Ovary (tissue), 3 donors: ENCODE measurements at regions not wholly inside any gene's neighbourhood (a gene's known extent, or its start where the extent isn't known, plus 50 kb on each side); places are given as distances from the start of the nearest gene placed in this dataset.

Experiments used
- CTCF ChIP-seq, 3 donors: fragments of 450-650 bp in 2 of 3; fragments of 200-600 bp in 1 of 3; IDR thresholded peaks; one replicate each; pipeline versions ENCODE4 v1.5.1 to v1.8.0; 2016 to 2022; ENCODE audit warnings: antibody characterized with exemption in 3 of 3, mild to moderate bottlenecking in 1 of 3
- EP300 ChIP-seq: sonication (generic); formaldehyde crosslinking; IDR thresholded peaks from one replicate; pipeline ENCODE4 v1.6.1; 2017; ENCODE audit warnings: antibody characterized with exemption
- donor health status: DM: no; HTN: no; CAD: no.

- TF ChIP-seq CTCF (IDR thresholded peaks at IDR 0.05) (no peak), EP300 (no peak)
These were observed 92.0 kb upstream of the PCSK5 start for GRCh38 chr9:75798505-75798904.
